VCaP (cell line): ENCODE measurements at regions not wholly inside any gene's neighbourhood (a gene's known extent, or its start where the extent isn't known, plus 50 kb on each side); places are given as distances from the start of the nearest gene placed in this dataset.
"Not testable (repeated sequence)": the region's sequence is repeated elsewhere in the genome, so short reads cannot be mapped to it uniquely, and the experiment has no call there.

ENCODE experiments used
- H3K27ac ChIP-seq: fragments of 450-650 bp; 2 replicates; pipeline ENCODE4 v1.5.1; 2017
- TF ChIP-seq, protein P1 (sequence below): fragments of 450-650 bp; conservative IDR thresholded peaks from 2 replicates; pipeline ENCODE4 v1.5.1; 2017; ENCODE audit warnings: mild to moderate bottlenecking, moderate library complexity

DNA sequence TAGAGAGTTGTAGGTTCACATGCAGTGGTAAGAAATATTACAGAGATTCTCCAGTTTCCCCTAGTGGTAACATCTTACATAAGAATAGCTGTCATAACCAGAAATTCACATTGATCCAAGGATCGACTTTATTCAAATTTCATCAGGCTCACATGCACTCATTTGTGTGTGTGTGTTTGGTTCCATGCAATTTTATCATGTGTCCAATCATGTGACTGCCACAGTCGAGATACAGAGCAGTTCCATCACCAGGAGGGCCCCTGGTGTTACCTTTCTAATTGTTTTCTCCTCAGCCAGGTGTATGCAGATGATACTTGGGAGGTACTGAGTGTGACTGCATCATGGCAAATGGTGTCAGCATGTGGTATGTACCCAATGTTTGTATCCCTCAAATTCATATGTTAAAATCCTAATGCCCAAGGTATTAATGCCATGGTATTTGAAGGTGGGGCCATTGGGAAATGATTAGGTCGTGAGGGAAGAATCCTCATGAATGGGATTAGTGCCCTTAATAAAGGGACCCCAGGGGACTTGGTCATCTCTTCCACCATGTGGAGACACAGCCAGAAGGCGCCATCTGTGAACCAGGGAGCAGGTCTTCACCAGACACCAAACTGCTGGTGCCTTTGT, 126.3 kb downstream of the CXCL12 start:
- TF ChIP-seq, protein P1, sequence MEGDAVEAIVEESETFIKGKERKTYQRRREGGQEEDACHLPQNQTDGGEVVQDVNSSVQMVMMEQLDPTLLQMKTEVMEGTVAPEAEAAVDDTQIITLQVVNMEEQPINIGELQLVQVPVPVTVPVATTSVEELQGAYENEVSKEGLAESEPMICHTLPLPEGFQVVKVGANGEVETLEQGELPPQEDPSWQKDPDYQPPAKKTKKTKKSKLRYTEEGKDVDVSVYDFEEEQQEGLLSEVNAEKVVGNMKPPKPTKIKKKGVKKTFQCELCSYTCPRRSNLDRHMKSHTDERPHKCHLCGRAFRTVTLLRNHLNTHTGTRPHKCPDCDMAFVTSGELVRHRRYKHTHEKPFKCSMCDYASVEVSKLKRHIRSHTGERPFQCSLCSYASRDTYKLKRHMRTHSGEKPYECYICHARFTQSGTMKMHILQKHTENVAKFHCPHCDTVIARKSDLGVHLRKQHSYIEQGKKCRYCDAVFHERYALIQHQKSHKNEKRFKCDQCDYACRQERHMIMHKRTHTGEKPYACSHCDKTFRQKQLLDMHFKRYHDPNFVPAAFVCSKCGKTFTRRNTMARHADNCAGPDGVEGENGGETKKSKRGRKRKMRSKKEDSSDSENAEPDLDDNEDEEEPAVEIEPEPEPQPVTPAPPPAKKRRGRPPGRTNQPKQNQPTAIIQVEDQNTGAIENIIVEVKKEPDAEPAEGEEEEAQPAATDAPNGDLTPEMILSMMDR = no peak
- no peak overlapping the region for H3K27ac ChIP-seq

- TF ChIP-seq, protein P1 = no peak
- no peak overlapping the region for H3K27ac ChIP-seq
Observed at GRCh38 chr10:44258019-44258418, 126.9 kb downstream of the CXCL12 start.

DNA sequence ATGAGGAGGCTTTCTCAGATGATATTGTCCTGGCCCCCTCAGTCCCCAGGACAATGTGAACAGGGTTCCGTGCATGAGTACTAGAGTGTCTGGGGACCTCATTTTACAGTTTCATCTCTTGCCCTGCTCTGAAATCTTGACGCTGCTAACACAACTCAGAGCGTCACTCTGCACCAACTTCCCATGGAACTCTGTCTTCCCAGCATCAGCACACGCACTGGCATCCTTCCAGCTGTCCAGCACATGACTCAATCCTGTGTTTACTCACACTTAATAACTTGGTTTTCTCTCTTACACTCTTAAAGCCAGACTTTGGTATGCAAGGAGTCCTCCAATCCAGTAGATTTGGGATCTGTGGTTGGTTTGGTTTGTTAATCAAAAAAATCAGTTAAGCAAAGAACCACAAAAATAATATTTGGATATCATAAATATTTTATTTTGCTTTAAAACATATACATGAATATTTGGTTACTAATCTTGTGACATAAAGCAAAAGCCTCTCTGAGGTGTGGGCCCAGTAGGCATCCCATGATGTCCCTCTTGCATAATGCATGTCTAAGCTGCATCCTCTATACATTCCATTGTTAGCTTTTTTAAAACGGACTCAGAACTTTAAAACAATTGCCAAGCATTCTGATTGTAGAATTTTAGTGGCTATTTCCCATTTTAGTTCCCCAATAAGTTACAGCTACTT, 131.0 kb downstream of the CXCL12 start:
- TF ChIP-seq, protein P1 = no peak

DNA sequence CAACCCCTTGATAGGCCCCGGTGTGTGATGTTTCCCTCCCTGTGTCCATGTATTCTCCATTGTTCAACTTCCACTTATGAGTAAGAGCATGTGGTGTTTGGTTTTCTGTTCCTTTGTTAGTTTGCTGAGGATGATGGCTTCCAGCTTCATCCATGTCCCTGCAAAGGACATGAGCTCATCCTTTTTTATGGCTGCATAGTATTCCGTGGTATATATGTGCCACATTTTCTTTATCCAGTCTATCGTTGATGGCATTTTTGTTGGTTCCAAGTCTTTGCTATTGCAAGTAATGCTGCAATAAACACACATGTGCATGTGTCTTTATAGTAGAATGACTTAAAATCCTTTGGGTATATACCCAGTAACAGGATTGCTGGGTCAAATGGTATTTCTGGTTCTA, 132.3 kb downstream of the CXCL12 start:
- H3K27ac ChIP-seq = not testable (repeated sequence)

More for the DNA sequence above, 131.0 kb downstream of the CXCL12 start:
- H3K27ac ChIP-seq = peak overlapping the region; percentile 28

DNA sequence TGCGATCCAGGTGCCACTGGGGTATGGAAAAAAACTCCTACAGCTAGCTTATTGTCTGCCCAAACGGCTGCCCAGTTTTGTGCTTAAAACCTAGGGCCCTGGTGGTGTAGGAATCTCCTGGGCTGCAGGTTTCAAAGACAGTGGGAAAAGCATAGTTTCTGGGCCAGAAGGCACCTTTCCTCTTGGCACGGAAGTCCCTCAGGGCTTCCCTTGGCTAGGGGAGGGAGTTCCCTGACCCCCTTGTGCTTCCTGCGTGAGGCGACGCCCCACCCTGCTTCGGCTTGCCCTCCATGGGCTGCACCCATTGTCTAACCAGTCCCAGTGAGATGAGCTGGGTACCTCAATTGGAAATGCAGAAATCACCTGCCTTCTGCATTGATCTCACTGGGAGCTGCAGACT, 135.0 kb downstream of the CXCL12 start:
- H3K27ac ChIP-seq = not testable (repeated sequence)

DNA sequence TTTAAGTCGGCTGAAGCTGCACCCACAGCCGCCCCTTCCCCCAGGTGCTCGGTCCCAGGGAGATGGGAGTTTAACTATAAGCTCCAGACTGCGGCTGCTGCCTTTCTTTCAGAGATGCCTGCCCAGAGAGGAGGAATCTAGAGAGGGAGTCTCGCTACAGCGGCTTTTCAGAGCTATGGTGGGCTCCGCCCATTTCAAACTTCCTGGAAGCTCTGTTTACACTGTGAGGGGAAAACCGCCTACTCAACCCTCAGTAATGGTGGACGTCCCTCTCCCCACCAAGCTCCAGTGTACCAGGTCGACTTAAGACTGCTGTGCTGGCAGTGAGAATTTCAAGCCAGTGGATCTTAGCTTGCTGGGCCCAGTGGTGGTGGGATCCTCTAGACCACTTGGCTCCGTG, 135.4 kb downstream of the CXCL12 start:
- H3K27ac ChIP-seq = no peak overlapping the region
- TF ChIP-seq, protein P1 = no peak

GRCh38 chr10:44246700-44247099, 138.2 kb downstream of the CXCL12 start:
- H3K27ac ChIP-seq = not testable (repeated sequence)

- not testable (repeated sequence) for H3K27ac ChIP-seq
Observed at GRCh38 chr10:44246287-44246686, 138.6 kb downstream of the CXCL12 start.

DNA sequence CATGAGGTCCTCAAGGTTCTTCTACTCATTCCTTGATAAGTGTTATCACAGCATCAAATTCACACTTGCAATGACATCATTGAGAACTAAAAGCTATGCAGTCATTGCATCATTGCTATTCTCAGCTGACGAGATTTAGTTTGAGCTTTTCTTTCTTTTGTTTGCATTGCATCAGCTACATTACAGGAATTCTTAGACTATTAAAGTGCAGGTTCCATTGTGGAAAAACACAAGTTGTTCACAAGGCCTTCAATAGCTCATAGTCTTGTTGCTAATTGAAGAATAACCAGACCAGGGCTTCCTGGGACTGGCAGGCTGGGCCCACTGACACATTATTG, 139.3 kb downstream of the CXCL12 start:
- no peak overlapping the region for H3K27ac ChIP-seq
- TF ChIP-seq, protein P1 = no peak
